ENCODE measurements at regions not wholly inside any gene's neighbourhood (a gene's known extent, or its start where the extent isn't known, plus 50 kb on each side); places are given as distances from the start of the nearest gene placed in this dataset.
A peak's percentile ranks its signal among the peaks of the same experiment; 100 is the strongest.

DNA sequence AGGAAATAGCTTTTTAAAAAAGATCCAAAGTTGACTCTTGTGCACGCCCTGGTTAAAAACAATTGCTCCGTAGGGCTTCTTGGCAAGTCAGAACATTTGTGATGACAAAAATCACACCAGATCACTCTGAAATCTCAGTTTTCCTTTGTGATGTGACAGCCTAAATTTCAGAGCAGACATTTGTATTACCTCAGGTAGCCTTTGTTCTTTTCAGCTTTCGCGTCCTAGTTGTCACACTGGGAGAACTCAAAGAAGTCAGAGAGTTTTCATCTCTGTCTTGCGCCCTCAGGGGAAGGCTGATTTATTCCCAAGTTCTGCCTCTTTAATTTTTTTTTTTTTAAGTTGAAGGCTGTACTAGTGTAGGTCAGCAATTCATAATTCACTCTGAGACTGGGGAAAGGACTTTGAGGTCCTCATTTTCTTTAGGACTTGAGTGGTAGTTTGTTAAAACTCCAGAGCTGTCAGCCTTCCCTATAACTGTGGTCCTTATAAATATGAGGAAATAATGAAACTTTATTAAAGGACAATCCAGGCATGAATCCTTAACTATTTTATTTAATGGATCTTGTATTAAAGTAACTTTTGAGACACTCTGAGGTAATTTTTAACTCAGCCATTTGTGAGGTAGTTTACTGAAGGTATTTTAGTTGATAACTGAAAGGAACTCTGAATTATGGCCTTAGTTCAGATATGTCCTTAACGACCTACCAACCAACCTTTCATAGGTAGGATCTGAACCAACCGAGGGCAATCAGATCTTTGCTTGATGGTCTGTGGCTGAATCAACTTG, 525.1 kb upstream of the FAM98A start:
- DNase-seq: no peak

GRCh38 chr2:34121076-34121475, 522.0 kb upstream of the FAM98A start:
- no peak for DNase-seq

- no peak for DNase-seq
Measured at GRCh38 chr2:34115076-34115475, 516.0 kb upstream of the FAM98A start.

GRCh38 chr2:34112161-34112560, 513.1 kb upstream of the FAM98A start:
- no peak for DNase-seq

- DNase-seq: no peak
Measured at GRCh38 chr2:34110392-34110791, 511.3 kb upstream of the FAM98A start.

GRCh38 chr2:34107811-34108210, 508.7 kb upstream of the FAM98A start:
- no peak for DNase-seq

GRCh38 chr2:34105006-34105767, 506.1 kb upstream of the FAM98A start:
- no peak for DNase-seq

DNA sequence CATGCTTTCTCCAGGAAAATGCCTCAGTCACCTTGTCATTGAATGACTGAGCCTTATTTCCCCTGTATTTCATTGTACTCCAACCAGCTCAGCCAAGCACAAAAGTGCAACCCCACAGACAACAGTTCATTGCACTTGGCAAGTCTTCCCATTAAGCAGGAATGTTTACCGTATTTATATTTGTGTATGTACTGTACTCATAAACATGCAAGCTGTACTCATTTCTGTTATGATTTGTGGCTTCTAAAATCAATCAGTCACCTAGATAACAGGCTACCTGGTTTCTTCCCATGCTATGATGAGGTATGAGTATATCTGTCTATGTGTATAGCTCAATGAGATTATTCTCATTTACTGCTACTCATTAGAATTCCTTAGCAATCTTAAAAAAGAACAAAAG, 505.5 kb upstream of the FAM98A start:
- no peak for DNase-seq

DNA sequence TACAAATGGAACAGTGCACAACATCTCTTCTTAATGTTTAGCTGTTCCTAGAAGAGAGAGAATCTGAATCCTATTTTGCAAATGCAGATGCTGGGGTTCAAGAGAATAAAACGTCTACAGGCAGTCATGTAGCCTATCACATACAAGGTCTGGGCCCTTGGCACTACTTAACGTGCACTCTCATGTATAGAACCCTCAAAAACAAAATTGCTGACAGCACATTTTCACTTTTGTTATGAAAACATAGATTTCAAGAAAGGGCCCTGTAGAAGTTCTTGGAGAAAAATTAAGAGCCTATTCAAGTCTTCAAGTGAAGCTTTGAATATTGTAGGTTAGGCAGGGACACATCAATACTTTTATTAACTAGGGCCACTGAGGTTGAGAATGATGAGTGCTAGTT, 504.3 kb upstream of the FAM98A start:
- no peak for DNase-seq

- DNase-seq: no peak
Measured at GRCh38 chr2:34102339-34102738, 503.2 kb upstream of the FAM98A start.

GRCh38 chr2:34099377-34099776, 500.3 kb upstream of the FAM98A start:
- no peak for DNase-seq

DNA sequence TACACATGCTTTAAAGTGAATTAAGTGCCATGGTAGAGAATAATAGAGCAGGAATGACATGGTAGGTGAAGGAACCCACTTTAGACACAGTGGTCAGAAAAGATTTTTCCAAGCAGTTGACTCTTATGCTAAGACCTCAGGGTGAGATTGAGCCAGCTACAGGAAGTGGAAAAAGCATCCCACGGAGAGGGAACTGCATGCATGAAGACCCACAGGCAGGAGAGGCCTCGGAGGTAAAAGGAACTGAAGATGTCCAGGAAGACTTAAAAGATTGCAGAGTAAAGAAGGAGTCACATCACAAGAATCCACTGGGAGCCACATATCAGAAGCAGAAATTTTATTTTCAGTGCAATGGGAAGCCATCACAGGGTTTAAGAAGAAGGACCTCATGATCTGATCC, 499.2 kb upstream of the FAM98A start:
- DNase-seq: no peak

- DNase-seq: peak in 1 of 2 donors; percentile 44
Measured at GRCh38 chr2:34096562-34097171, 497.6 kb upstream of the FAM98A start.

DNA sequence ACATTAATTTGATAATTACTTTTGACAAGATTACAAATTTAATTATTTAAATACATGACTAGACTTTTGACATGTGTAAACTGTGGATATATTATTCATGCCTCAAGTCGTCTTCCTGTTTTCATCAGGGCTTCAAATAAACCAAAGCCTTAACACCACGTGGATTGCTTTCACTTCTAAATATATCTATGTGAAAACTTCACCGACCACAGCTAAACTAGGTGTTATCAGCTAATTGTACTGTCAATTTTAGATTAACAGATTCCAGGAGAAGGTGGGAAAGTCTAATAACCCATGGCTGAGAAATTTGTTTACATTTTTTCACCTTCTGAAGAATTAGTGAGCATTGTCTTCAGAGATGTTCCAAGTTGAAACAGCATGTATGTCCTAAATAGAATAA, 494.7 kb upstream of the FAM98A start:
- no peak for DNase-seq

DNA sequence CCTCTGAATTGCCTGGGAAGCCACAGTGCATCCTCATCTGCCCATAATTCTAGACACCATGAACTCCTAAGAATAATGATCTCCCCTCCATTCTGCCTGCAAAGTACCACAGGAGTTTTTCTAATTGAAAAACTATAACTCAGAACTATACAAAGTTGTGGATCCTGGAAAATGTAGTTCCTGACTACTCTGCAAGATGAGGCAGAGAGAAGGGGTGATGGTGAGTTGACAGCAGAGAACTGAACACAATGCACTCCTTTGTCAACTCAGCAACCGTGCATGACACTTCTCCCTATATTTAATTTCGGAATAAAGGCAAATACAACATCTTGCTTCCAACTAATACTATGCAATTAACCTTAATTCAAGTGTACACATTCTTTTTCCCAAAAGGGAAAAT, 471.1 kb upstream of the FAM98A start:
- no peak for DNase-seq

GRCh38 chr2:34069604-34070003, 470.5 kb upstream of the FAM98A start:
- DNase-seq: no peak

GRCh38 chr2:34050413-34050812, 451.3 kb upstream of the FAM98A start:
- no peak for DNase-seq

DNA sequence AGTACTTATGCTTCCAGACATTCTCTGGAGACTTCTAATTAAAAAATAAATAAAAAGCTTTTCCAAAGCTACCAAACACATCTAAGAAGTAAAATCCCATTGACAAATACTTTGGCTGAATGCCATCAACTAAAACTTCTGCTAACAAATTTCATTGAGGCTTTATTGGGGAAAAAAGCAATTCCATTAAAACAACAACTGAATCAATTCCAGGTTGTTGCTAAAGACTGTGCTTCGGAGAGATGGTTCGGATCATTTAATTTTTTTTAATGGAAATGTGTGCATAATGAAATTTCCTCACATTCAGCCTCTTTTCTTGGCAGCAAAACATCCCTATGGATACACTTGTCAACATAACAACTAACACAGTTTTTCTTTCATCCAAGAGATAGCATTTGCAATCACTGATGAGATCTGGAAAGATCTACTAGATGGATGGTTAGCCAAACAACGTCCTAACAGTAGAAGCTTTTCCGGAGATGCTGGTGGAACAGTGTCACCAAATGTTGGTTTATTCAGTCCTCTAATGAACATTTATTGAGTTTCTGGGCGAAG, 446.1 kb upstream of the FAM98A start:
- no peak for DNase-seq

GRCh38 chr2:34037886-34038285, 438.8 kb upstream of the FAM98A start:
- no peak for DNase-seq

DNA sequence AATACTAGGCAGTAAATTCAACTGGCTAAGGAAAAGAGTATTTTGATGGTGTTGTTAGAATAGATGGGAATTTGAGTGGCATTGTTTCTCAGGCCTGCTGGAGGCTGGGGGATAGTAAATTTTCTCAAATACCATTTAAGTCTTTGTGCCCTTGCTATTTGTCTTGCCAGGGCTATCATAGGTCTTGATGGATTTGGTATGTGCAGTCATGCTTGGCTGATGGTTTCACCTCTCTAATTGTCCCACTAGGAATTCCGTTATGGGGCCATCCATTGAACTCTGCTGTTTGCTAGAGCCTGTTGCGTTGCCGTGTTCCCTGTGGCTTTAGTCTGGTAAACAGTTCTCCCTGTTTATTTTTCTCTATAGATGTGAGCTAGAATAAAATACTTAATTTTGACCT, 438.1 kb upstream of the FAM98A start:
- no peak for DNase-seq

DNA sequence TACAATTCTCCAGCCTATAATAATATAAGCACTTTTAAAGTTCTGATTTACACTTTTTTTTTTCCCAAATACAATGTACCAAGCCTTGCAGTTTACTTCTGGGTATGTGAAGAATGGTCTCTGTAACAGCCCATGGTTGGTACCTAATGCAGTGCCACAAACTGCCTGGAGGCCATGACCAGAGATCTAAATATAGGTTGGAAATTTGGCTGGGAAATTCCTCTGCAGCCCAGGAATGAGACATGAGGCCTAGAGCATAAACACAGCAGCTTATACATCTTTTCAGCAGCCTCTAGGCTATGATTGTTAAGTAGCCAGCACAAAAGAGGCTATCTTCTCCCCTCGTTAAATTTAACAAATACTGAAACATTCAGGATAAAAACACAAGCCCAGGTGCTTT, 432.0 kb upstream of the FAM98A start:
- no peak for DNase-seq

- DNase-seq: no peak
Measured at GRCh38 chr2:34030273-34030672, 431.2 kb upstream of the FAM98A start.

GRCh38 chr2:34029073-34029472, 430.0 kb upstream of the FAM98A start:
- DNase-seq: no peak

- DNase-seq: no peak
Measured at GRCh38 chr2:34025196-34025595, 426.1 kb upstream of the FAM98A start.
